D721Med (cell line): ENCODE measurements at regions not wholly inside any gene's neighbourhood (a gene's known extent, or its start where the extent isn't known, plus 50 kb on each side); places are given as distances from the start of the nearest gene placed in this dataset.
A peak's percentile ranks its signal among the peaks of the same experiment; 100 is the strongest.
"Not testable (repeated sequence)": the region's sequence is repeated elsewhere in the genome, so short reads cannot be mapped to it uniquely, and the experiment has no call there.

Experiments
- DNase-seq: peaks from one replicate; pipeline ENCODE4 v3.0.0; 2011; ENCODE audit warnings: low spot score; ENCODE audit not compliant: insufficient read length
- FAIRE-seq: peaks from 2 replicates; lab custom pipeline; 2011; peaks lifted over from hg19 to GRCh38; lab: Jason Lieb, UNC
- CTCF ChIP-seq: IDR thresholded peaks from 2 replicates; pipeline ENCODE4 v1.5.1; 2012; ENCODE audit warnings: mild to moderate bottlenecking, control low read depth; ENCODE audit not compliant: insufficient read depth; ENCODE audit errors: missing control alignments

- DNase-seq (no peak), FAIRE-seq (no peak)
- TF ChIP-seq CTCF, result no peak
Observed at GRCh38 chr2:142398212-142398611, 267.4 kb upstream of the LRP1B start.

- no peak for DNase-seq
- no peak for TF ChIP-seq CTCF
- FAIRE-seq, result no peak
Observed at GRCh38 chr2:142395291-142395690, 264.5 kb upstream of the LRP1B start.

GRCh38 chr2:142380372-142380771 lies 249.6 kb upstream of the LRP1B start:
- no peak for TF ChIP-seq CTCF
- FAIRE-seq, result no peak
- no peak for DNase-seq

DNA sequence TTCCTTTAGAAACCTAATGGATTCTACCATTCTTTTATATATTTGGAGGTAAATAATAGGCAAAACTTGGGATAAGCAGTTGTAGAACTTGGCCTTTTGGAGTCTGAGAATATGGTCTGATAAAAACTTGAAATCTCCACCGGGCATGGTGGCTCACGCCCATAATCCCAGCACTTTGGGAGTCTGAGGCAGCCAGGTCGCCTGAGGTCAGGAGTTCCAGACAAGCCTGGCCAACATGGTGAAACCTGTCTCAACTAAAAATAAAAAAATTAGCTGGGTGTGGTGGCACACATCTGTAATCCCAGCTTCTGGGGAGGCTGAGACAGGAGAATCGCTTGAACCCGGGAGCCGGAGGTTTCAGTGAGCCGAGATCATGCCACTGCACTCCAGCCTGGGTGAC lies 231.3 kb upstream of the LRP1B start:
- not testable (repeated sequence) for DNase-seq, FAIRE-seq

GRCh38 chr2:142347751-142348150 lies 216.9 kb upstream of the LRP1B start:
- TF ChIP-seq CTCF, result no peak
- FAIRE-seq, result peak; percentile 69
- no peak for DNase-seq

GRCh38 chr2:142339261-142339660 lies 208.4 kb upstream of the LRP1B start:
- DNase-seq (no peak), FAIRE-seq (no peak)
- no peak for TF ChIP-seq CTCF

DNA sequence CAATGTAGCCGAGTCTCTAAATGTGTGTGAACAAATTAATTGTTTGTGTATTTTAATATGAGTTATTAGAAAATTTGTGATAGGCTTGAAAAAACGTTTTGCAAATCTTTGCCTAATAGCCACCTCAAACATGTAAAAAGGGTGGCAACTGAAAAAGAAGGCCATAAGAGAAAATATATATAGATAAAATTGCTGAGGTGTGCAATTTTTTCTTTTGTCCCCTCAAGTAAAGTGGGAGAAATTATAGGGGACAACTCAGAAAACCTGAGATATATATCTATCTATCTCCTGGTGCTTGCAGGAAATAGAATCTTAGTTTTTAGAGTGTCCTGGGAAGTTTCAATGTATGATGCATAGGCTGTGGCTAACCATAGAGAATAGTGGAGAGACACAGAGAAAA lies 201.4 kb upstream of the LRP1B start:
- FAIRE-seq (no peak), DNase-seq (no peak)
- TF ChIP-seq CTCF, result no peak

GRCh38 chr2:142330458-142330857 lies 199.6 kb upstream of the LRP1B start:
- no peak for FAIRE-seq
- TF ChIP-seq CTCF, result no peak
- no peak for DNase-seq
